ENCODE measurements at regions not wholly inside any gene's neighbourhood (a gene's known extent, or its start where the extent isn't known, plus 50 kb on each side); places are given as distances from the start of the nearest gene placed in this dataset.

DNA sequence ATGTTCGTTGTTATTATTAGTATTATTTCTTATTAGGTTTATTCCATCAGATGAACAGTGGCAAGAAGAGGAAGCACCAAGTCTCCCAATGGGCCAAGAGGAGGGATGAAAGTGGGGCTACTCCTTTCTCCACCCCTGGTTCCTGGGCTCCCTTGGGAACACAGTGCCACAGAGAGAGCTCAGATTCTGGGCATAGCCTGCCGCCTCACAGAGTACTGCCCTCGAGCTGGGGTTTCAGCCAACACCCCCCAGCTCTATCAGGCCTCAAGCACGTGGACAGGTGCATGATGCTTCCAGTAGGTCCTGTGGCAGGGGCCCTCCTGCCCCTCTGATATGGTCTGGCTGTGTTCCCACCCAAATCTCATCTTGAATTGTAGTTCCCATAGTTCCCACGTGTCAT is 103.6 kb upstream of the RNF32 start:
- TF ChIP-seq, protein P1, sequence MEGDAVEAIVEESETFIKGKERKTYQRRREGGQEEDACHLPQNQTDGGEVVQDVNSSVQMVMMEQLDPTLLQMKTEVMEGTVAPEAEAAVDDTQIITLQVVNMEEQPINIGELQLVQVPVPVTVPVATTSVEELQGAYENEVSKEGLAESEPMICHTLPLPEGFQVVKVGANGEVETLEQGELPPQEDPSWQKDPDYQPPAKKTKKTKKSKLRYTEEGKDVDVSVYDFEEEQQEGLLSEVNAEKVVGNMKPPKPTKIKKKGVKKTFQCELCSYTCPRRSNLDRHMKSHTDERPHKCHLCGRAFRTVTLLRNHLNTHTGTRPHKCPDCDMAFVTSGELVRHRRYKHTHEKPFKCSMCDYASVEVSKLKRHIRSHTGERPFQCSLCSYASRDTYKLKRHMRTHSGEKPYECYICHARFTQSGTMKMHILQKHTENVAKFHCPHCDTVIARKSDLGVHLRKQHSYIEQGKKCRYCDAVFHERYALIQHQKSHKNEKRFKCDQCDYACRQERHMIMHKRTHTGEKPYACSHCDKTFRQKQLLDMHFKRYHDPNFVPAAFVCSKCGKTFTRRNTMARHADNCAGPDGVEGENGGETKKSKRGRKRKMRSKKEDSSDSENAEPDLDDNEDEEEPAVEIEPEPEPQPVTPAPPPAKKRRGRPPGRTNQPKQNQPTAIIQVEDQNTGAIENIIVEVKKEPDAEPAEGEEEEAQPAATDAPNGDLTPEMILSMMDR (conservative IDR thresholded peaks at IDR 0.05 in 1 of 2, IDR thresholded peaks at IDR 0.05 in 1 of 2; ENCODE audit: extremely low read depth in 1 of 2, insufficient read depth in 1 of 2, low read depth in 1 of 2, low read length in 2 of 2): no peak
- no peak for TF ChIP-seq EZH2 (IDR thresholded peaks at IDR 0.05; ENCODE audit: borderline replicate concordance, low read length)

All from mammary epithelial cell (primary cell).